Coronary artery (tissue), 2 donors: ENCODE measurements at regions not wholly inside any gene's neighbourhood (a gene's known extent, or its start where the extent isn't known, plus 50 kb on each side); places are given as distances from the start of the nearest gene placed in this dataset.

Experiments
- DNase-seq: peaks from one replicate; pipeline ENCODE4 v3.0.0-alpha.2; 2017; ENCODE audit warnings: low spot score
- H3K27ac ChIP-seq, 2 donors: fragments of 200-600 bp; sonication (generic); one replicate each; pipeline ENCODE4 v1.5.1; 2016 to 2019
- H3K4me3 ChIP-seq: fragments of 200-600 bp; sonication (generic); 2 replicates; pipeline ENCODE4 v1.5.1; 2016; ENCODE audit warnings: mild to moderate bottlenecking, moderate library complexity
- TF ChIP-seq, protein P1 (sequence below): fragments of 200-600 bp; sonication (generic); IDR thresholded peaks from one replicate; pipeline ENCODE4 v1.5.1; 2019; ENCODE audit warnings: antibody characterized with exemption

DNA sequence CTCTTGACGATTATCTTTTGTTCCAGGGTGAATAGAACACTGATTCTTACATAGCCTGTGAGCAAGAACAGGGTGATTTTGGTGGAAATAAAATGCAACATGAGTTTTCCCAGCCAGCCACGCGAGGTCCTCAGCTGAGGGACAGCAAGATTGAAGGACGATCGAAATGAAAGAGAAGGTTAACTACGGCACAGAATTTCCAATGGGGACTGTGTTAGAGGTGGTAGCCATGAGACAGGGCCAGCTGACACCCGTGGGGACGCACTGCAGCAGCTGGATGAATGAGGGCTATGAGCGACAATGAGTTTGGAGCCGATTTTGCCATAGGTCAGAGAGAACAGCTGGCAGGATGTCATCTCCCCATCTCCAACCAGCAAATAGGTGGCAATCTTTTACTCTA, 243.4 kb upstream of the PELI2 start:
- TF ChIP-seq, protein P1, sequence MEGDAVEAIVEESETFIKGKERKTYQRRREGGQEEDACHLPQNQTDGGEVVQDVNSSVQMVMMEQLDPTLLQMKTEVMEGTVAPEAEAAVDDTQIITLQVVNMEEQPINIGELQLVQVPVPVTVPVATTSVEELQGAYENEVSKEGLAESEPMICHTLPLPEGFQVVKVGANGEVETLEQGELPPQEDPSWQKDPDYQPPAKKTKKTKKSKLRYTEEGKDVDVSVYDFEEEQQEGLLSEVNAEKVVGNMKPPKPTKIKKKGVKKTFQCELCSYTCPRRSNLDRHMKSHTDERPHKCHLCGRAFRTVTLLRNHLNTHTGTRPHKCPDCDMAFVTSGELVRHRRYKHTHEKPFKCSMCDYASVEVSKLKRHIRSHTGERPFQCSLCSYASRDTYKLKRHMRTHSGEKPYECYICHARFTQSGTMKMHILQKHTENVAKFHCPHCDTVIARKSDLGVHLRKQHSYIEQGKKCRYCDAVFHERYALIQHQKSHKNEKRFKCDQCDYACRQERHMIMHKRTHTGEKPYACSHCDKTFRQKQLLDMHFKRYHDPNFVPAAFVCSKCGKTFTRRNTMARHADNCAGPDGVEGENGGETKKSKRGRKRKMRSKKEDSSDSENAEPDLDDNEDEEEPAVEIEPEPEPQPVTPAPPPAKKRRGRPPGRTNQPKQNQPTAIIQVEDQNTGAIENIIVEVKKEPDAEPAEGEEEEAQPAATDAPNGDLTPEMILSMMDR: no peak
- H3K27ac ChIP-seq: no peak overlapping the region
- DNase-seq: no peak
- peak overlapping the region; percentile 46 for H3K4me3 ChIP-seq

DNA sequence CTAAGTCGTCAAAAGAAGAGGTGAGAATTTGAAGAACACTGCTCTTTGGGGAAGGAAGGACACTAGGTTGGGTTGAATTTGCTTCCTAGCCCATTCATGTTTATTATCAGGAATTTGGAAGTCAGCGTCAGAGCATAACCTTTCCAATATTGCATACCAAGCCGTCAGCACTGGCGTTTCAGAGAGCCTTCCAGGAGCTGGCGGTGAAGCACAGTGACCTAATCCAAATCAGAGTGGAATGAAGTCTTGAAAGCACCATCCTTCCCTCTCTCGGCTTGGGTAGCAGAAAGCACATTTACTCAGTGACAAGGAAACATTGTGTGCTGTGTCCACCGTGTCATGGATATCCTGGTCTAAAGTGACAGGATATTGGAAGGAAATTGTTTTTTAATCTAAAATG, 240.3 kb upstream of the PELI2 start:
- Histone ChIP-seq H3K27ac (no peak overlapping the region), H3K4me3 (no peak overlapping the region)
- TF ChIP-seq, protein P1: no peak
- DNase-seq: no peak

DNA sequence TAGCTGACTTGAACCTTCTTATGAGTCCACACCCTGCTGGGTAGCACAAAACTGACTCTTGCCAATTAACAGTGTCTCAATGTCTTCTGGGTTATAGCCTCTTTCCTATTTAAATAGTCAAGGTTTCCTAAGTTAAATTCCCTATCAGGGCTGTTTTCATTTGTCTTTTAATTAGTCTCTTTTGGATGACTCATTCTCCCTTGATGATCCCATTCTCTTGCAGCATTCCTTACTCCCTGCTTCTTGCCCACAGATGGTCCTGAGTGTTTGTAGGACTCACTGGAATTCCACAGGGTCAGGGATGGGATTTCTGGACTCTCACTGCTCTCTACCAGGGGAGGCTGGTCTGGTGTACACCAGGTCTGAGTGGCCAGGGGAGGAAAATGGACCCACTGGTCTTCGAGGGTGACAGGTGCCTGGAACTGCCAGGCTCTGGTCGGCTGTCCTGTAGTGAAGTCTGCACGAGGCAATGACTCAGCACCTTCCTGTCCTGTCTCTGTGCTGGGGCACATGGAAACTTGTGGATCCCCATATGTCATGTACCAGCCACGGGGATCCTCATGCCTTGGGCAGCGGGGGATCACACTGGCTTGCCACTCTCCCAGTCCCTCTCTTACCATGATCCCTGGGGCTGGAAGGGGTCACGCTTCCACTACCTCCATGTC, 236.5 kb upstream of the PELI2 start:
- TF ChIP-seq, protein P1: no peak
- no peak overlapping the region for H3K4me3 ChIP-seq
- H3K27ac ChIP-seq: no peak overlapping the region
- DNase-seq: no peak

DNA sequence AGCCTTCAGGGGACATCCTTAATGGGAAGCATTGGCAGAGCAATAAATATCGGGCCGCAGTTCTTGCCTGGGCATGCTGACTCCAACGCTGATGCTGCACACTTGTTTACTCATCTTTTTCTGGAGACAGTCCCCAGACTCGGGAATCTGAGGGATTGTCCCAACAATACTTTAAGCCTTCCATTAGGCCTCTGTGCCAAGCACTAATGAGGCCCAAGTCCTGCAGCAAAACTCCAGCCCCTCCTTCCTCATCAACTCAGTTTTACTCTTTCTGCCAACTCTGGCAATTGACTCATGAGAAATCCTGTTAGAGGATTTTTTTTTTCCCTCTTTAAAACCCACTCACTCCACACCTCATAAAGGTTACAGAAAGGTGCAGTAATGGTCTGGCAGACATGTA, 233.4 kb upstream of the PELI2 start:
- H3K27ac ChIP-seq: no peak overlapping the region
- H3K4me3 ChIP-seq: no peak overlapping the region
- TF ChIP-seq, protein P1: no peak
- no peak for DNase-seq

DNA sequence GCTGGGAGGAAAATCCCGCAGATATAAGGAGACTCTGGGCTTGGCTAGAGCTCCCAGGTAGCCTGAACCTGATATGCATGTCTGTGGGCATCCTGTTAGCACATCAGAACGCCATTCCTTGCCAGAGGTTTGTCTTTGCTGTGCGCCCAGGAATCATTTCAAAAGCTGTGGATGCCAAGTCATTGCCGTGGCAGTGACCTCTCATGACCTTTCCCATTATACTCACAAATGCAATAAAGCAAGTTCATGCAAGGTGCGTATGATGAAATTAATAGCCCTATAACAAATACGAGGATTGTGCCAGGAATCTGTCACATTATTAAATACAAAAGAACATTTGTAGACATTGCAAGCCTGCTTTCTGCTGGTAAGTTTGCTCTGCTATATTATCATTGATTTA, 229.1 kb upstream of the PELI2 start:
- TF ChIP-seq, protein P1: no peak
- no peak for DNase-seq
- Histone ChIP-seq H3K27ac (no peak overlapping the region), H3K4me3 (no peak overlapping the region)

DNA sequence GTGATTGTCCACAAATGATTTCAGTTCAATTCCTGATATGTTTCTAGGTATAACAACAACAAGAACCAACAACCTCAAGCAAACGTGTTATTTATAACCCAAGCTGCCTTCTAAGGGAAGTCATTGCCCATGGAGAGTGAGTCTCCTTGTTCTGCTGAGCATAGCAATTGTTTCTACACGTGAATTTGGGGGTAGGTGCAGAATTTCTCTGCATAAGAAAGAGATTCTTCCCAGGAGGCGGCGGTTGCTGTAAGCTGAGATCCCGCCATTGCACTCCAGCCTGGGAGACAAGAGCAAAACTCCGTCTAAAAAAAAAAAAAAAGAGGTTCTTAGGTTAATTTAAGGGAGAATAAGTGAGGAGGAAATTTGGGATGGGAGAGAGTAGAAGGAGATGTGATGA, 226.5 kb upstream of the PELI2 start:
- H3K27ac ChIP-seq: no peak overlapping the region
- TF ChIP-seq, protein P1: no peak

DNA sequence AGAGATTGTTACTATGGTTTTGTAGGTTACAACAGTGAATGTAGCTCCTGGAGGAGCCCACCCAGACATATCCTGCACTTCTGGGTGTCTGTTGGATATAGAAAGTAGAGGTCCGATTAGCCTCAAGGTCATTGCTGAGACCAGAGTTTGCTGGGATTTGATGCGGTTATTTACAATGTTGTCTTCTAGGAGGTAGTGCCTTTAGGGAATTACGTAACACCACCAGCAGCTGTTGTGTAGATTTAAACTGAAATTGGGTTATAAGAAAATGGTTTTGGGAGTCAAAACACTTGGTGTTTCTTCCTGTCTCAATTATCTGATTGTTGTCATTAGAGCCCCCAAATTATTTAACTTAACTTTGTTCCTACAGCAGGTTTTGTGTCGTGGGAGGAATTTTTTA, 225.3 kb upstream of the PELI2 start:
- no peak for DNase-seq
- TF ChIP-seq, protein P1: no peak
- H3K27ac ChIP-seq: no peak overlapping the region
- no peak overlapping the region for H3K4me3 ChIP-seq

More for the DNA sequence above, 226.5 kb upstream of the PELI2 start:
- no peak overlapping the region for H3K4me3 ChIP-seq
- DNase-seq: no peak
